Effector memory CD4-positive, alpha-beta T cell (primary cell): ENCODE measurements at regions not wholly inside any gene's neighbourhood (a gene's known extent, or its start where the extent isn't known, plus 50 kb on each side); places are given as distances from the start of the nearest gene placed in this dataset.

ENCODE experiments used
- DNase-seq, 3 donors: peaks; one replicate each; pipeline ENCODE4 v3.0.0-alpha.2; 2020
- H3K27ac ChIP-seq: 2 replicates; pipeline ENCODE4 v1.7.0; 2013; ENCODE audit warnings: mild to moderate bottlenecking, low read length, moderate library complexity; ENCODE audit not compliant: insufficient read depth, poor library complexity, severe bottlenecking
- H3K27me3 ChIP-seq: replicated peaks from 2 replicates; pipeline ENCODE4 v1.7.0; 2013; ENCODE audit warnings: mild to moderate bottlenecking, low read length; ENCODE audit not compliant: insufficient read depth, control insufficient read depth, poor library complexity, severe bottlenecking
- H3K36me3 ChIP-seq: 2 replicates; pipeline ENCODE4 v1.7.0; 2013; ENCODE audit warnings: mild to moderate bottlenecking, low read length, moderate library complexity; ENCODE audit not compliant: control insufficient read depth, insufficient read depth
- H3K4me1 ChIP-seq: 2 replicates; pipeline ENCODE4 v1.7.0; 2013; ENCODE audit warnings: low read length, mild to moderate bottlenecking; ENCODE audit not compliant: control insufficient read depth, insufficient read depth, poor library complexity, severe bottlenecking
- H3K4me3 ChIP-seq: 2 replicates; pipeline ENCODE4 v1.7.0; 2013; ENCODE audit warnings: low read length, low read depth, mild to moderate bottlenecking; ENCODE audit not compliant: insufficient read depth, poor library complexity, severe bottlenecking
- H3K9me3 ChIP-seq: 2 replicates; pipeline ENCODE4 v1.7.0; 2013; ENCODE audit warnings: mild to moderate bottlenecking, low read length, moderate library complexity; ENCODE audit not compliant: control insufficient read depth

DNA sequence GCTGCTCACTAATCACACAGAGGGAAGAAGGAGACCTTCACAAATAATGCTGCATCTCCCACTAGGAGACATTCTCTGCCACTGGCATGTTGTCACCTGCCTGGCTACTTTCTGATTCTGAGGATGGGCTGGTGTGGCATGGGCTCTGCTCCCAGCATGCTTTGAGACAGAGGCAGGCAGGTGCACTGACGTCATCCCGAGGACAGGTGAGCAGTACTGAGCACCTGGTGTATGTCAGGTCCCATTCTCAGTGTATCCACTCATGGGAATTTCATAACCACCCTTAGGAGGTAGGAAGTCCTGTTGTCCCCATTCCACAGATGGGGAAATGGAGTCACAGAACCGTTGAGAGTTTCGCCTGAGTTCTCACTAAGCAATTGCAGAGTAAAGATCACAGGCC is 597.9 kb downstream of the VRK1 start:
- Histone ChIP-seq H3K27ac (no peak overlapping the region), H3K4me1 (no peaks in the 10 kb centered on the region), H3K36me3 (no peaks in the 10 kb centered on the region), H3K9me3 (no peaks in the 10 kb centered on the region), H3K27me3 (no peaks in the 10 kb centered on the region), H3K4me3 (no peak overlapping the region)
- no peak for DNase-seq

DNA sequence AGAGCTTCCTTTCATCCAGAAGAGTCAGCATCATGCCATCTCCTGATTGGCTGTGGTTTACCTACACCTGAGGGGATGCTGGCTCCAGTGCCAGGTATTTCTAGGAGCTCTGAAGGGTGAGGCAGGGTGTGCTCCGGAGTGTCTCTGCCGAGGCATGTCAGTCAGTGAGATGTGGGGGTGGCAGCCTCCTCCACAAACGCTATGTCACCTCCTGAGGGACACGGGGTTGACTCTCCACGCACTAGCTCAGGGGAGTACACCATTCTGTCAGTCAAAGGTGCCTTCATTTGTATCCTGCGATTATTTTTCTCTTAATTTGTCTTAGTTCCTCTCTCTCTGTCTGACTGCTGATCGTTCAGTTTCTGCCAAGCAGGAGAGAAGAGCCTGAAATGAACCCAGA is 604.5 kb downstream of the VRK1 start:
- Histone ChIP-seq H3K4me1 (no peaks in the 10 kb centered on the region), H3K27ac (no peak overlapping the region), H3K27me3 (no peaks in the 10 kb centered on the region), H3K9me3 (no peaks in the 10 kb centered on the region), H3K4me3 (no peak overlapping the region), H3K36me3 (no peaks in the 10 kb centered on the region)
- DNase-seq: no peak

DNA sequence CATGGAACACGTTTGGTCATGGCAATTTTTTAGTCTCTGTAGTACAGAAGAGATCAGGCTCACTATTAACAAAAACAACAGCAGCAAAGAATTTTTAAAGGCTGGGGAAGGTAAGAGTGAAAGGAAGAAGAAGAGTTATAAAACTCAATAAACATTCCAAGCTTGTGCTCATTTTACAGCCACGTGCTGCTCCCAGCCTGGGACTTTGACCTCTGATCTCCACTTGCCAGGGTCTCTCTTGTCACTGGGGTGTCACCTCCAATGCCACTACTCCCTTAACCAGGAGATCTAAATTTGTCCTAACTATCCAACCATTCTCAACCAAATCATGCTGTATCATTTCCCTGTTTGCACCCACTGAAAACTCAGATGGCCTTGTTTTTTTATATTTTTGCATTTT is 605.1 kb downstream of the VRK1 start:
- H3K36me3 ChIP-seq: no peaks in the 10 kb centered on the region
- no peak overlapping the region for H3K4me3 ChIP-seq
- H3K27ac ChIP-seq: no peak overlapping the region
- H3K4me1 ChIP-seq: no peaks in the 10 kb centered on the region
- H3K9me3 ChIP-seq: no peaks in the 10 kb centered on the region
- no peak for DNase-seq
- no peaks in the 10 kb centered on the region for H3K27me3 ChIP-seq

DNA sequence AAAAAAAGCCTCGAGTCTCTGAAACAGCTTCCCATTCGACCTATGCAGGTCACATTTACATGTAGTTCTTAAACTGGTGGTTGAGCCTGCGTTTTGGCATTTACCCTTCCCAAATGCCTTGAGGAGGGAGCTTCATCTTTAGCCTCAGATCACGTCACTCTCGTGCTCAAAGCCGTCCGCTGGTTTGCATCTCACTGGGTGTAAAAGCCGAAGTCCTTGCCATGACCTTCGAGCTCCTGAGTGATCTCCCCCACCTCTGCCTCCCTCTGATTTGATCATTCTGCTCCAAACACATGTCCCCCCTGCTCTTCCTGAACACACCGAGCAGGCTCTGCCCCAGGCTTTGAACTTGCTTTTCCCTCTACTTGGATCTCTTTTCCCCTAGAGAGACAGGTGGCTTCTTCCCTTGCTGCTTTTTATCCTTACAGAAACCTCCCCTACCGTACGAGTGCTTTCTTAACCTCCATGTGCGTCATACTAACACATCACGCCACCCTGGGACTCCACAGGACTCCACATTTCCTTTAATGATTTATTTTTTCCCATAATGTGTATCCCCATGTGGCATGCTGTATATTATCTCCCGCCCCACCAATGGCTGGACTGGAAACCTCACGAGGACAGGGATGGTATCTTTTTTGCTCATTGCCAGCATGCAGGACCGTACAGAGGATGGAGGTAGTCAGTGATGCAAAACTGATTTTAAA is 610.7 kb downstream of the VRK1 start:
- no peaks in the 10 kb centered on the region for H3K9me3 ChIP-seq
- H3K4me3 ChIP-seq: no peak overlapping the region
- H3K27me3 ChIP-seq: no peaks in the 10 kb centered on the region
- peaks cover 9% of the 10 kb centered on the region for H3K4me1 ChIP-seq
- H3K27ac ChIP-seq: peak overlapping the region; percentile 22
- H3K36me3 ChIP-seq: no peaks in the 10 kb centered on the region
- DNase-seq: no peak

DNA sequence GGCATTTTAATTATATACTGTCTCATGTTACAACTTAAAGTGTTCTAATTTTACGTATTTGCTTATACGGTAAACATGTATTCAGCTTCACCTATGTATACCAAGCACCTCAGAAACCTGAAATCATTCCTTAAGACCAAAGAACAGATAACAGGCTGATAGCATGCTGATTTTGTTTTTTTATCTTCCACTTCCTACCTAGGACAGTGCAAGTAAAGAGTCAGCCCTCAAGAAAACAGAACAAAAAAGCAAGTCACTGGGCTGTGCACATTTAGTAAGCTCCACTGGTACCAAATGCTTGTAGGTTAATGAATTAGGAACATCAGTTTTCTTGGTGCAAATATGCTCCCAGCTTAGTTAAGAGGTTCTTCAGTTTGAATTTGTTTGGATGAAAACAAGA is 611.3 kb downstream of the VRK1 start:
- H3K4me1 ChIP-seq: peaks cover 9% of the 10 kb centered on the region
- H3K4me3 ChIP-seq: no peak overlapping the region
- no peaks in the 10 kb centered on the region for H3K27me3 ChIP-seq
- peak overlapping the region; percentile 22 for H3K27ac ChIP-seq
- no peaks in the 10 kb centered on the region for H3K36me3 ChIP-seq
- DNase-seq: no peak
- H3K9me3 ChIP-seq: no peaks in the 10 kb centered on the region

DNA sequence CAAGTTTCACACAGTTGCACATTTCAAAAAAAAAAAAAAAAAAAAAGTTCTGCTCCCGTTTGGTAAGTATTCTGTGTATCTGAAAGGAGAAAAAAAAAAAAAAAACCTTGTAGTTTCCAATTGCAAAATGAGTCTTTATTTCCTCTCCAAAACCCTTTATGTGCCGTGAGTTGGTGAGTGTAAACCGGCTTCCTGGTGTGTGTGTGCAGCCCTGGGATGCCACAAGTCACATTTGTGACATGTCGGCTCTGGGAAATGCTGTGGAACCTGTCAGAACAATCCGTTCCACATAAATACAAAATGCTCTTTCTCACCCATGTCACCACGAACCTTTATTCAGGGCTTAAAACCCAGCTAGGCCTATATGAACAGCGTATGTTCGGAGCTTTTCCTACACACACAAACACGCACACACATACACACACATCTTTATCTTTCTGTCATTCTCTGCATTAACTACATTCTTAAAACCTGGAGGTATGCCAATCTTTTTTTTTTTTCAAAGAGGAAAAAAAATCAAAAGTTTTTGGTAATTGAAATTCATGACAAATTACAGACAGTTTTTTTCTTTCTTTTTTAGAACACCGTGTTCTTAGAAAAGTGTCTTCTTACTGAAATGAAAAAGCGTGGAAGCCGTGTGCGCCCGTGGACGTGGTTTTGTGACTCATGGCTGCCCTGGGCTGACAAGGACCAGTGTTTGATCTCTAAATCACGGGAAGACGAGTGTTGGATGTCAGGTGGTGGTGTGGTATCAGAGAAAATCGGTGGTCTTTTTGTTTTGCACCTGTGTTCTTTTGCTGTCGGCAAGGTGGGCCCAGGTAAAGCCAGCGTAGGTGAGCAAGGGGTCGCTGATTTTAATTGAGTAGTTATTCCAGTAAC is 612.0 kb downstream of the VRK1 start:
- H3K27me3 ChIP-seq: no peaks in the 10 kb centered on the region
- no peak overlapping the region for H3K4me3 ChIP-seq
- peaks cover 9% of the 10 kb centered on the region for H3K4me1 ChIP-seq
- H3K36me3 ChIP-seq: no peaks in the 10 kb centered on the region
- no peak for DNase-seq
- no peak overlapping the region for H3K27ac ChIP-seq
- no peaks in the 10 kb centered on the region for H3K9me3 ChIP-seq

DNA sequence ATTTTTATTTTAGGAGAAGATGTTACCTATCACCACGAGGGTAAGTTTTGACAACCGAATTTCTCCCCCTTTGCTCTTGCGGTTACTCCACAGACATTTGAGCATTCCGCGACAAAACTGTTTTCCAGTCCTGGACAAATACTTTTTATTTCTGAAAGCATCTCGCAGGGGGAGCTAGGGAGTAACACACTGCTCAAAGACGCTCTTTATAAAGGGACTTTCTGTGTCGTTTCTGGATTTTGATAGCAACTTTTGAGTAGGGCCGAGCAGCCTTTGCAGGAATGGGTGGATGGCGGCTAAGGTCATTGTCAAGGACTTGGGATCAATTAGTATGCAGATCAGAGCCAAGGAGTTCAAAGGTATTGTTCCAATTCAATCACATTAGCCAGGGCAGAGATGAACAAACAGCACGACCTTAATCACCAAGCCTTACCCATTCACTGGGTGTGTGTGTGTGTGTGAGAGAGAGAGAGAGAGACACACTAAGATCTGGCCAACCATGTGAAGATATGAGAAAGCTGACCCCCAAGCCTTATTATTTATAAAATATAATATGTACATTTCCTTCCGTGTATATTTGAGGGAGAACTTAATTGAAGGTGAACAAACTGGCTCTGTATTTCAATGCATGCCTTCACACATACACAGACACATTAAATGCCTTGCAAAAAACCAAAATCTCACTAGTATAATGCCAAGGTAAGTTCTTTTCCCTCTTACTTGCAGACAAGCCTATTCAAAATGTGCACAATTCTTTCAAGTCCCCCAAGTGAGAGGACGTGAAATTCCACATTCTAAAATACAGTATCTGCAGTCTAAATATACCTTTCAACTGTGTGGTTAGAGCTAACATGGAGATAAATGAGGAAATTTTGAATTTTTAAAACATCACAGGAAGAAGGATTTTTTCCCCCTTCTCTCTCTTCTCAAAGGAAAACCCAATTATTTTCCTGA is 613.8 kb downstream of the VRK1 start:
- no peaks in the 10 kb centered on the region for H3K36me3 ChIP-seq
- no peak overlapping the region for H3K27ac ChIP-seq
- no peaks in the 10 kb centered on the region for H3K27me3 ChIP-seq
- no peak overlapping the region for H3K4me3 ChIP-seq
- H3K9me3 ChIP-seq: no peaks in the 10 kb centered on the region
- H3K4me1 ChIP-seq: peaks cover 9% of the 10 kb centered on the region
- no peak for DNase-seq

DNA sequence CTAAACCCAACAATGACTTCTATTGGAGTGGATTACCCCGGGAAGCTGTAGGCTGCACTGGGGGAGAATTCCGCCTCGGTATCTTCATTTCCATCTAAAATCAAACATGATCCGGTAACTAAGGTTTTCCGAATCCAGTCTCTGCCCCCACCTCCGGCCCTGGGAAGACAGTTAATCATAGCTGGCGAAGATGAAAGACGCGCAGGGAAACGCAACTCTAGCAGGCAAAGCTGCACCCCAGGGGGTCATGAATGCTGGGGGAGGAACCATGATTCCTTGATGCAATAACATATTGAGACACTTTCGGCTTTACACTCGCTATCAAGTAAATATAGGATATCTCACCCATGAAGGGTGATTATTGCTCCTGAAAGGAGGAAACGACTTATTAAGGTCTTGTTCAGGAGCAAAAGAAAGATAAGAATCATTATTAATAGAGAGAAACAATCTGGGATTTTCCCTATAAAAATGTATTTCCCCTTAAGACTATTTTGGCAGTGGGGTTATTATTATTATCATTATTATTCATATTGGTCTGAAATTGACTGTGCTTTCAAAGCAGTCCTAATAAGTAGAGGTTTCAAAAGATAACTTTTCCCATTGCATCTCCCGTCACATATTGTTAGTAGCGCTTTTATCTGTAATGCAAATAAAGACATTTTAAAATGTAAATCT is 614.9 kb downstream of the VRK1 start:
- H3K27me3 ChIP-seq: no peaks in the 10 kb centered on the region

DNA sequence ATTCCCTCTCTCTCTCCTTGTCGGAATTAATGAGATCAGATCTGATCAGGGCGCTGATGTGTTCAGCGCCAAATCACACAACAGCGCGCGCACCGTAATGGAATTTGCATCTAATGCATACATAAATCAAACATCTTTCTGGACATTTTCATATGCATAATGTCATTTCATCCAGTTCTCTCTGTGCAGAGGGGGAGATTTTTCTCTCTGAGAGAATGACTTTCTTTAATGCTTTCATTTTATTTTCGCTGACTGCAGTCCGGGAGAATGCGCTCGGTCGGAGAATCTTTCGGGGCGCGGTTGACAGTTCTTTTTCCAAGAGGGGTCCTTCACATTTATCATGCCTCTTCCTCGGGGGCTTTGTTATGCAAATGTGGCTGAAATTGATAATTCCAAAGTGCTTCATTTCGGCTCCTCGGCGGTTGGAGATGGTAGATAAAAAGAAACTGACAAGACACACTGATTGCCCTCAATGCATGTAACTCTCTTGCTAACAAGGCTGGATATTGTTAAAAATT is 615.9 kb downstream of the VRK1 start:
- H3K4me1 ChIP-seq: peaks cover 5% of the 10 kb centered on the region
- H3K4me3 ChIP-seq: peak overlapping the region; percentile 48
- DNase-seq: no peak
- no peak overlapping the region for H3K27ac ChIP-seq
- no peaks in the 10 kb centered on the region for H3K9me3 ChIP-seq
- H3K27me3 ChIP-seq: no peaks in the 10 kb centered on the region
- H3K36me3 ChIP-seq: no peaks in the 10 kb centered on the region

More for the DNA sequence above, 614.9 kb downstream of the VRK1 start:
- Histone ChIP-seq H3K4me3 (no peak overlapping the region), H3K9me3 (no peaks in the 10 kb centered on the region), H3K36me3 (no peaks in the 10 kb centered on the region), H3K27ac (no peak overlapping the region), H3K4me1 (peaks cover 9% of the 10 kb centered on the region)
- DNase-seq: no peak
